A549 (cell line): ENCODE measurements at regions not wholly inside any gene's neighbourhood (a gene's known extent, or its start where the extent isn't known, plus 50 kb on each side); places are given as distances from the start of the nearest gene placed in this dataset.

Experiments
- CTCF ChIP-seq: fragments of >200 bp; sonication (Bioruptor Twin); formaldehyde crosslinking; IDR thresholded peaks from 3 replicates; pipeline ENCODE4 v1.5.1; 2016
- KDM5A ChIP-seq: fragments of 200-600 bp; sonication (generic); IDR thresholded peaks from 2 replicates; pipeline ENCODE4 v1.6.1; 2016; ENCODE audit warnings: antibody characterized with exemption, mild to moderate bottlenecking
- PBX3 ChIP-seq: IDR thresholded peaks from 2 replicates; pipeline ENCODE4 v1.6.1; 2012
- POLR2A ChIP-seq: IDR thresholded peaks from 2 replicates; pipeline ENCODE4 v1.6.1; 2012; ENCODE audit warnings: mild to moderate bottlenecking, low read length

DNA sequence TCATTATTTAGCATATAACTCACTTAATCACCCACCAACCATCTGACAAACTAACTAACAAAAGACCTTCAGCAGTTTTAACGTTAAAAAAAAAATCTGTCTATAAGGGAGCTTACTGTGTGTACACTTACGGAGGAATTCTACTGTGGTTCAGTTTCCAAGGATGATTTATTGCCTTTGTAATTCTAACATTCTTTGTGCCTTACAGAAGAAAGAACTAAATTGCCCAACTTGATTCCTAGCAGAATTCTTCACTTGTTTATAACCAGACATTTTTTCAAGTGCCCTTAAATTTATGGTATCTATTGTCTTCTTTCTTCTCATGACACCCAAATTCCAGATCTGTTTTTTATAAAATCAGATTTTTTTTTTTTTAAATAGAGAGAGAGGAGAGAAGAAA lies 119.7 kb upstream of the IGSF10 start:
- TF ChIP-seq CTCF (no peak), POLR2A (no peak), PBX3 (no peak), KDM5A (no peak)
